HepG2 (cell line): ENCODE measurements at regions not wholly inside any gene's neighbourhood (a gene's known extent, or its start where the extent isn't known, plus 50 kb on each side); places are given as distances from the start of the nearest gene placed in this dataset.

ENCODE experiments used
- CHD4 ChIP-seq: fragments of 200-600 bp; sonication (generic); IDR thresholded peaks from 2 replicates; pipeline ENCODE4 v1.7.0; 2017; ENCODE audit warnings: mild to moderate bottlenecking, low read length, borderline replicate concordance
- ELF1 ChIP-seq: sonication (generic); formaldehyde crosslinking; IDR thresholded peaks from 2 replicates; pipeline ENCODE4 v1.4.0; 2020; ENCODE audit warnings: missing genetic modification reagents
- FOSL1 ChIP-seq: sonication (generic); formaldehyde crosslinking; IDR thresholded peaks from 2 replicates; pipeline ENCODE4 v1.9.0; 2021; ENCODE audit warnings: missing genetic modification reagents, borderline replicate concordance
- FOXO4 ChIP-seq: sonication (generic); formaldehyde crosslinking; conservative IDR thresholded peaks from 2 replicates; pipeline ENCODE4 v1.8.1; 2023; ENCODE audit warnings: missing genetic modification reagents
- HMG20A ChIP-seq: IDR thresholded peaks from 2 replicates; pipeline ENCODE4 v1.6.1; 2016; ENCODE audit warnings: borderline replicate concordance
- KDM5A ChIP-seq: fragments of 200-600 bp; sonication (generic); IDR thresholded peaks from 2 replicates; pipeline ENCODE4 v1.7.0; 2018; ENCODE audit warnings: antibody characterized with exemption, mild to moderate bottlenecking, low read length, borderline replicate concordance
- MEIS1 ChIP-seq: sonication (generic); formaldehyde crosslinking; IDR thresholded peaks from 2 replicates; pipeline ENCODE4 v1.9.0; 2021; ENCODE audit warnings: mild to moderate bottlenecking, missing genetic modification reagents, moderate library complexity, borderline replicate concordance
- POGZ ChIP-seq: sonication (generic); formaldehyde crosslinking; IDR thresholded peaks from 2 replicates; pipeline ENCODE4 v1.4.0; 2020; ENCODE audit warnings: mild to moderate bottlenecking, missing genetic modification reagents
- ZMAT5 ChIP-seq: sonication (generic); formaldehyde crosslinking; IDR thresholded peaks from 2 replicates; pipeline ENCODE4 v1.5.0; 2020; ENCODE audit warnings: mild to moderate bottlenecking, low read depth, missing genetic modification reagents, borderline replicate concordance
- ZUFSP ChIP-seq: sonication (generic); formaldehyde crosslinking; IDR thresholded peaks from 2 replicates; pipeline ENCODE4 v1.9.0; 2021; ENCODE audit warnings: missing genetic modification reagents, mild to moderate bottlenecking, borderline replicate concordance

GRCh38 chr12:89020121-89020480, 332.2 kb downstream of the DUSP6 start (continued):
- TF ChIP-seq POGZ (CRISPR knock-in tag): no peak
- no peak for TF ChIP-seq FOXO4 (CRISPR knock-in tag)
- TF ChIP-seq MEIS1: no peak
- no peak for TF ChIP-seq KDM5A
- no peak for TF ChIP-seq ELF1 (CRISPR knock-in tag)
- no peak for TF ChIP-seq ZUFSP (CRISPR knock-in tag)
- no peak for TF ChIP-seq FOSL1 (CRISPR knock-in tag)
- TF ChIP-seq HMG20A (CRISPR knock-in tag): no peak
- TF ChIP-seq ZMAT5 (CRISPR knock-in tag): no peak
- TF ChIP-seq CHD4: no peak
